GM19043 (cell line): ENCODE measurements at regions not wholly inside any gene's neighbourhood (a gene's known extent, or its start where the extent isn't known, plus 50 kb on each side); places are given as distances from the start of the nearest gene placed in this dataset.

ENCODE experiments used
- ATAC-seq: cut with Tn5 transposase; IDR thresholded peaks from one replicate; pipeline ENCODE4 v1.9.1; 2021; ENCODE audit warnings: low read depth; ENCODE audit not compliant: unreplicated experiment

DNA sequence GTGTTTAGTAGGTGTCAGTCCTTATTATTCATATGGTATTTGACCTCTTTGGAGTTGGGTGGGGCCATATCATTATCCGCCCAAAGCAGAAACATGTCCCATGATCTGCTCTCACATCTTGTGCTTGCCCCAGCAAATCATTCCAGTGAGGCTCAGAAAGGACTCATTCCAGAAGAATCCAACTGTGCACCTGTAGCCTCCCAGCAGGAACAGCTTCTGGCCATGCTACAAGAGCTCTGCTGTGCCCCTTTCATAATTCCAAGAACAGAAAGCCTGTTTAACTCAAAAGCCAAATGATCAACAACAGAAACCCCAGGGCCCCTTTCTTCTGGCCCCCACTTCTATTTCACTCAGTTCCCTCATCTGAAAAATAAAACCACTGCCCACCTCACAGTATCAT lies 673.1 kb downstream of the DIAPH3 start:
- ATAC-seq: no peak

DNA sequence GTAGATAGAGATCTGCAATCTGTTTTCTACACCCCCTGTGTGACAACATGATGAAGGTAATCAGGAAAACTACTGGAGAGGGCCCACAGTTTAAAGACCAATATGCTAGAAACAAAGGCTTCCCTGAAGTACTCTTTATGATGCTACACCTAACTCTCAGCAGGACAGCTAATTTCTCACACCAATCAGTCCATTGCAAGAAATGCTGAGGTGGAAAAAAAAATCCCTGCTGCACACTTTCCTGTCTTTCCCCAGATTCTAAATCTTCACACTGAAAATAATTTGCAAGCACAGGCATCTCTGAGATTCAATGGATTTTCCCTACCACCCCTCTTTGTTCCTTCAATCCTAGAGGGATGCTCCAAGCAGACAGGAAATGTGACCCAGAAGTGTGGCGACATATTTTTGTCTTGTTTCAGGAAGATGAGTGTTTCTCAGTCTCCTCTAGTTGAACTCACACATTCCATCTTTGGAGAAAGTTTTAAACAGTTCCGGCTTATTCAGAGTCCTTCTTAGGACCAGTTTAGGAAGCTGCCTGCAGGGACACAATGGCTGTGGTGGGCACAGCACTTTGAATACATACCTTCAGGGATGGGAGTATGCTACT lies 671.6 kb downstream of the DIAPH3 start:
- no peak for ATAC-seq

DNA sequence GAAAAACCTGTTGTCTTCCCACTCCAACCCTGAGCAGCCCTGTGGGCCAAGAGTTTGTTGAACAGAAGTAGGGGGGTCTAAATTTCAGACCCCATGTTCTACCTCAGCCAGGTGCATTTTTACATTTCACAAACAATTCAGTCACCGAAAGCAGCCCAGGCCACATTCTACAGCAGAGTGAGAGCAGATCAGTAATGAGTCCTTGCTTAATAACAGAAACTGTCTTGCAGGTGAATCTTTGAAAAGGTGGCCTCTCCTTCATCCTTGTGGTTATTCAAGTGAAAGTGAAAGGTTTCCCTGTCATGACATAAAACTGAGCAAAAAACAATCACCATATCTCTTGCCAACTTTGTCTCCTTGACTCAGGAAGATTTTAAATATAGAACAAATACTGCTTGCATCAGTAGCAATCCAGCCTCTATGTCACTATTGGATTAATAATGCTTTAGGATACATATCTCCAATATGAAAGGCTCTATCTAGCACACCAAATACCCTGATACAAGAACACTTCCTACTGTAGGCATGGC lies 670.2 kb downstream of the DIAPH3 start:
- ATAC-seq: no peak

DNA sequence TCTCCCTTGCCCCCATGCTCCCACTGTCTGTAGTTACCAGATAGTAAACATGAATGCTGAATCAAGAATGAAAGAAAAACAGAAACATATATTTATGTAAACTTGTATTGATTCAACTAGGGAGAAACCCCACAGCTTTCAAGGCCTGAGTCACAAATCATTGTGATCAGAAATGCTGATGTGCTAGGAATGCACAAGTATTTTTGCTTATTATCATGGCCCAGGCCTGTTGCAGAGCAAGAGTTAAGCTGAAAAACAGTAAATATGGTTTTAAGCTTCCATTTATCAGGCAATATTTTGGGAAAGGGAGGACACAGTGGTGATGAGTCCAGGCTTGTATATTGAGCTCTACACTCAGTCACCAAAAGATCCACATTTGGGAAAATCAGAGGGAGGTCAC lies 669.6 kb downstream of the DIAPH3 start:
- no peak for ATAC-seq

DNA sequence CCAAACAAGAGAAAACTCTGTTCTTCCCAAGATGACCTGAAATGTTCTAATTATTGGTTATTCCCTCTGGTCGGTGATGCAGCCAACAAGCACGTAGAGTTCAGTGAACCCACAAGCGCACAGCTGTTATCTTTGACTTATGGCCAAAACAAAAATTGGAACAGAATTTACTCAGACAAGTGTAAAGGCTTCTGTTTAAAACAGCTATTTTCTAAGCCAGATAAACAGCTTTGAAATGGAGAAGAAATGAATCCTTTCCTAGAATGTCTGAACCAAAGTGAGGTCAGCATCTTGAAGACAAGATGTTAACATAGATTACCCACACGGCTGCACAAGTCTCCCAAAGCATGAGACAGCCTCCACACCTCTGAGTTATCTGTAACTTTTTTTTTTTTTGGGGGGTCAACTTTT lies 669.2 kb downstream of the DIAPH3 start:
- no peak for ATAC-seq

DNA sequence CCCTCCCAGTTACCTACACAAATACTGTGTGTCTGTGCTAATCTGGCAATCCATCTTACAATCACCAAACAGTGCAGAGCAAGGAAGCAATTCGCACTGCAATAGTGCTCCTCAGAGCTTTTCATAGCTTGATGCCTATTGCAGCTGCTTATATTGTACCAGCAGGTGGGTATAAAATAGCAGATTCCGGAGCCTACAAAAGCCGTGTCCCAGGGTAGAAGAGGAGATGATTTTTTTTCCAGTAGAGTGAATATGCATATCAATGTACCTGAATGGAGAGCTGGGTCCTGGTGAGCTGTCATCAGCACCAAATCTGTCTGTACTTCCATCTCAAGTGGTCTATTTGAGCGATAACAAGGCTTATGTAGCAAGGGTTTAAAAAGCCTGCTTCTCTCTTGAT lies 668.4 kb downstream of the DIAPH3 start:
- ATAC-seq: no peak

DNA sequence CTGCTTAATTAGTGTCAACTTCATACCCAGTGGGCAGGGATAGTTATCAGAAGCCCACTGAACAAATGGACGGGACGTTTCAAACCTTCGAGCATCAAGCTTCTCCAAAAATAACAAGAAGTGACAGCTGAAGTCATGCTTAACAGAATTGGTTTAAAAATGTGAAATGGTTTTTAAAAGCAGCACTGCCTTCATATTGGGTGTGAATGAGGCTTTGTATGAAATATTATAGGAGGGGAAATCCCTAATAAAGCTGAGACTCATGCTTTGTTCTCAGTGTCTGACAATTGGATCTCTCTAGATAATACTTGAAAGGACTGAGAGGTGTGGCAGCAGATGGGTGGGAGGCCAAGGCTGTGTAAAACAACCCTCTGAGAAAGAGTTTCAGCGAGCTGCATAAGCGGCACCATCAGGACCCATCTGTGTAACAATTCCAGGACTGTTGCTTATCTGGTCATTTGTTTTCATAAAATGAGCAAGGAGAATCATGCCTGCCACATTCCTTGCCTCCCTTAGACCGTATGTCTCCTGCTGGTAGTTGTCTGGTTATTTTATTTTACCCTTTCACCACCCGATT lies 667.7 kb downstream of the DIAPH3 start:
- no peak for ATAC-seq

DNA sequence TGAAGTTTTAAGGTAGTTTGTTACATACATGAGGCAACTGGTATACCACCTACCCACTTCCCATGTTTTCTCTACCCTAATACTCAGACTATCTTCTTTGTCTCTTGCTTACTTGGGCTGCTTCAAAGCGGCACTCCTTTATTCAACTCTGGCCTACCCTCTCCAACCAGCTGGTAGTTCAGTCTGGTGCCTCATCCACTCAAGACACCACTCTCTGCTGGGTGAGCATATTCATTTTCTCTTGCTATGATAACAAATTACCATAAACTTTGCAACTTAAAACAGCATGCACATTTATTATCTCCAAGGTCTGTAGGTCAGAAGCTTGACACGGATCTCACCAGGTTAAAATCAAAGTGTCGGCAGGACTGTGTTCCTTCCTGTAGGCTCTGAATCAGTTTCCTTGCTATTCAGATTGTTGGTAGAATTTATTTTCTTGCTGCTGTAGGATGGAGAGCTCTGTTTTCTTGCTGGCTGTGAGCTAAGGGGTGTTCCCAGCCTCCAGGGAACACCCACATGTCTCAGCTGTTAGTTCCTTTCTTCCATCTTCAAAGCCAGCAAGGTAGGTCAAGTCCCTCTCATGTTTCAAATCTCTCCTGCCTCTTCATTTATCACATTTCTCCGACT lies 666.0 kb downstream of the DIAPH3 start:
- no peak for ATAC-seq

DNA sequence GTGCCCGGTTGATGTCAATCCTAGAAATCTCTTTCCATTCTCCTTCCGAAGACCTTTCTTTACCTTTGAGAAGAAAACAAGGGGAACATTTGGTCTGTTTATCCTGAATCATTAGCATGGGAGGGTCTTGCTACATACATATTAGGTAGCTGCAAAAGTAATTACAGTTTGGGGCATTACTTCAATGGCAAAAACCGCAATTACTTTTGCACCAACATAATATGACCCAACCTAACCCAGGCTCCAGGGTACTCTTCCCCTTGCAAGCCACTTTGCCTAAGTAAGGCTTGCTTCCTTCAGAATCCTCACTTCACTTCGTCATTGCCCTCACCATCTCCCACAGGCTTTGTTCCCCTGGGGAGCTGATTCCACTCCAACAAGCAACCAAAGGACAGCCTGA lies 662.7 kb downstream of the DIAPH3 start:
- no peak for ATAC-seq

DNA sequence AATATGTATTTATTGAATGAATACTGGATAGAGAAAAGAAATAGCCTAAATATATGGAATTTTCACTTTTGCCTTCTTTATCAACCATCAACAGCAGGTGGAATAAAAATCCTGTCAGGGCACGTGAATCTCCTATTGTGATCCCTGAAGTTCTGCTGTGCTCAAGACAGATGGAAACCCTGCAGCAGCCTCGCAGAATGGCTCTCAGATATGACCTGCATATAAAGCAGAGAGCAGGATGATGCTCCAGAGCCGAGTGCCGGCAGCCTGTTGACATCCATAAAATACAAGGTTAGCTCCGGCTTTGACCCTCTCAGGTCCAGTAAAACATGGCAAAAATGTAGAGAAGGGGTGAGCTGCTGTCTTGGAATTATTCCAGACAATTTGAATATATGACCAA lies 659.3 kb downstream of the DIAPH3 start:
- no peak for ATAC-seq

DNA sequence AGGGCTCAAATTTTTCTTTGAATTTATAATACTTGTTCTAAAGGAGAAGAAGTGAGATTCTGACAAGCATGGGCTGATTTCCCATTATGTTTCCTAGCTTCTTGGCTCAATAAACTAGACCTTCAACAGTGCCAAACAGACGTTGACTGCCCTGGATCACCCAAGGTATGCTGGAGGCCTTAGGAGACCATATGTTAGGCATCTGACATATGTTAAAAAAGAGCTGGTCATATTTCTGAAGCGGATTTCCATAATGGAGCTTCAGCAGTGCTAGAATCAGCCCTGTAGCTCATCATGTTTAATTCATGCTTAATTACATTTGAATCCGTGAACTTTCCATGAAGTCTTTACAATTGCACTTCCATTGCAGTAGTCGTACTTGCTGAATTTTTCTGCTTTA lies 653.3 kb downstream of the DIAPH3 start:
- no peak for ATAC-seq

DNA sequence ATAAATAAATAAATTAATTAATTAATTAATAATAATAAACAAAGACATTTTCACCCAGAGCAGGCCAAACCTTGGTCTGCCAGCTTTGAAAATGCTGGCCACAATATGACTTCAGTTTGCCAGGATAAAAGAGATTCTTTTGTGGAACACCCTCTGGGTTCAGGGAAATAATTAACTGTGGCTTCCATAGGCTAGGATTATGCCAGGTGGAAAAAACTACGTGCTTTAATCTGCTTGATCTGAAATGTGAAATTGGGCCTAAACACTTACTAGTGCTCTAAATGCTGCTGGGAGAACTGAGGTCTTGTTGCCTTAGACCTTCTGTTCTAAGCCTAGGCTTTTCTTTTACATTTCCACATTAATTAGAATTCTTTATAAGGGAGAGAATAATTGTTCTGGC lies 650.0 kb downstream of the DIAPH3 start:
- ATAC-seq: no peak

DNA sequence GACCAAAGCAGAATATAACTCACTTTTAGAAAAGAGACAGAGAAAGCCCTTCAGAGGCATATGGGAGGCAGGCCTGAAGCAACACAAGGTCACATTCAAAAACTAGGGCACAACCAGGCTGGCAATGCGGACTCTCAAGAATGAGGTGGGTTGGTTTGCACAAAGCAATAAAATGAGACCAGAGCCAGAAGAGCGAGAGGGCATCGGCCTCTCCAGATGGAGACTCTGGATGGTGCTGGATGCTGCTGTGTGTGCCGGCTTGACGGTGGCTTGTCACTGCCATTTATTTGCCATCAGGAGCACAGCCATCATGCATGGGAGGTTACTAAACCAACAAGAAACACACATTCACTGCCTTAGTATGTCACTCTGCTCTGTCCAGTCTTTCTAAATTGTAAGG lies 649.4 kb downstream of the DIAPH3 start:
- no peak for ATAC-seq

DNA sequence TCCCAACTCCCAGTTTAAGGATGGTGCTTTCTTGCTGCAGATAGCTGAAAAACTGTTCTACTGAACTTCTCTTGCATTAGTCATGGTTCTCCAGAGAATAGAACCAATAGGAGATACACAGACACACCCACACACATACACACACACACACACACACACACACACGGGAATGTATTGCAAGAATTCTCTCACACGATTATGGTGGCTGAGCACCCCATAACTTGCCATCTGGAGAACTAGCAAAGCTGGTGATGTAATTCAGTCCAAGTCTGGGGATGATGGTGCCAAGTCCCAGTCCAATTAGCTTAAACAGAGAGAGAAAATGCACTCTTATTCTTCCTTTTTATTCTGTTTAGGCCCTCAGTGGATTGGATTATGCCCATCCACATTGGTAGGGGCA lies 643.9 kb downstream of the DIAPH3 start:
- ATAC-seq: no peak

DNA sequence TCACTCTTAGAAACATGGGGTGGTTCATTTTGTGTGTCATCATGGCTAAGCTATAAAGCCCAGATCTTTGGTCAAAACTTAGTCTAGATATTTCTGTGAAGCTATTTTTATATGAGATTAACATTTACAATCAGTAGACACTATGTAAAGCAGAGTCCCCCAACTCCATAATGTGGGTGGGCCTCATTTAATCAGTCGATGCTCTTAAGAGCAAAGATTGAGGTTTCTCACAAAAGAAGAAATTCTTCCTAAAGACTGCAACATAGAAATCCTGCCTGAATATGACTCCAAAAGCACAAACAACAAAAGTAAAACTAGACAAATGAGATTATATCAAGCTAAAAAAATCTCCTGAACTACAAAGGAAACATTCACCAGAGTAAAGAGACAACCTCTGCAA lies 642.2 kb downstream of the DIAPH3 start:
- no peak for ATAC-seq

DNA sequence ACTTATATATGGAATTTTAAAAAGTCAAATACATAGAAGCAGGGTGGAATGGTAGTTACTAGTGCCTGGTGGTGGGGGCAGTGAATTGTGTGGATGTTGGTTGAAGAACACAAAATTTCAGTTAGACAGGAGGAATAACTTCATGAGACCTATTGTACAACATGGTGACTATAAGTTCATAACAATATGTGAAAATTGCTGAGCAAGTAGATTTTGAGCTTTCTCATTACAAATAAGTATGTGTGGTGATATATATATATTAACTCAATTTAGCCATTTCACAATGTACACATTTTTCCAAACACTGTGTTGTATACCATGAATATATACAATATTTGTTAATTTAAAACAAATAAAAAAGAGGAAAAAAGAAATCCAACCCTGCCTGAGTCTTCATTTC lies 641.1 kb downstream of the DIAPH3 start:
- ATAC-seq: no peak

DNA sequence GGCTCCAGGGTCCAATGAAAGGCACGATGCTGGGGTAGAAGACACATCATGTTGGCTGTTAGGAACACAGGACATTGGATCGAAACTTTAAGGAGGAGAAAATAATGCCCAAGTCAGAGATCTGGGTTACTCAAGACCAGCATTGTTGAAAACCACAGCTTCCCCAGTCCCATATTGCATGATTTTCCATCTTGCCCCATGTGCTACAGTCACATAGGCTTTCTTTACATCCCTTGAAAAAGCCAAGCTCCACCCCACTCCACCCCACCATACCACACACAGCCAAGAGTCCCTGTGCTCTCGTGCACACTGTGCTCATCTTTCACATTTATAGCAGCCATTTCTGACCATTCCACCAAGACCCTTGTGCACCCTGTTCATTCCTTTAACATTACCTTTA lies 636.2 kb downstream of the DIAPH3 start:
- no peak for ATAC-seq

DNA sequence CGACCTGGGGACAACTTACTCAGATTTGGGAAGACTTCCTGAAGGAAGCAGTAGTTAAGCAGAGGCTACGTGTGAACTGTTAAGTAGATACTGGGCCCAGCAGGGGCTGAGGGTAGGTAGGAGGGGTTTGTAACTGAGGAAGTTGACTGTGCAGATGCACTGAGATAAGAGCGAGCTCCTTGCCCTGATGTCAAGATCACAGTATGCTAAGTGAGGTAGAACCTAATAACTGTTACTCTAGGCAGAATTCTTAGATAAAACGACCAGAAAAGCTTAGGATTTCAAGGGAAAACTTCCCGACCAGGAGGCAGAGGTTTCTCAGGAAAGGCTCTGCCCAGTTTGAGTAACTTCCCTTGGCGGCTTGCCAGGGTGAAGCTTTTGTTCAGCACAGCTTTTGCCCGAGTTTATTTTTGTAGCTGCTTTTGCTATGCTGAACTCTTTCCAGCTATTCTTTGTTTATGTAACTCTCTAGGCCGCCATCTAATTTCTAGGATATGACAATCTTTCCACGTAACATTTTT lies 632.1 kb downstream of the DIAPH3 start:
- no peak for ATAC-seq

DNA sequence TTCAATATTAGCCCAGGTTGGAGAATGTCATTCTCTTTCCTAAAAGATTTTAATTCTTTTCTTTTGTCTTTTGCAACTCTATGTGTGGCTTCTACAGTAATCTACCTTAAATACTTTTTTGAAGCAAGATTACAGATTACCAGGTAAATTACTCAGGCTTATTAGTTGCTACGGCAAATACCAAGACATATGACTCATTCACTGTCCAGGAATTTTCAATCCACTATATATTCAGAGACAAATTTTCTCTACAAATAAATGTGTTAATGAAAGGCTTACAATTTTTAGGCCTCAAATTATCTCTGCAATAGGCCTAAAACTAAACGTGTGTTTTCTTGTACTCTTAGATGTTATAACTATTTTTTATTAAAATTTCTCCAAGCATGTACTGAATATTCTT lies 631.3 kb downstream of the DIAPH3 start:
- no peak for ATAC-seq

DNA sequence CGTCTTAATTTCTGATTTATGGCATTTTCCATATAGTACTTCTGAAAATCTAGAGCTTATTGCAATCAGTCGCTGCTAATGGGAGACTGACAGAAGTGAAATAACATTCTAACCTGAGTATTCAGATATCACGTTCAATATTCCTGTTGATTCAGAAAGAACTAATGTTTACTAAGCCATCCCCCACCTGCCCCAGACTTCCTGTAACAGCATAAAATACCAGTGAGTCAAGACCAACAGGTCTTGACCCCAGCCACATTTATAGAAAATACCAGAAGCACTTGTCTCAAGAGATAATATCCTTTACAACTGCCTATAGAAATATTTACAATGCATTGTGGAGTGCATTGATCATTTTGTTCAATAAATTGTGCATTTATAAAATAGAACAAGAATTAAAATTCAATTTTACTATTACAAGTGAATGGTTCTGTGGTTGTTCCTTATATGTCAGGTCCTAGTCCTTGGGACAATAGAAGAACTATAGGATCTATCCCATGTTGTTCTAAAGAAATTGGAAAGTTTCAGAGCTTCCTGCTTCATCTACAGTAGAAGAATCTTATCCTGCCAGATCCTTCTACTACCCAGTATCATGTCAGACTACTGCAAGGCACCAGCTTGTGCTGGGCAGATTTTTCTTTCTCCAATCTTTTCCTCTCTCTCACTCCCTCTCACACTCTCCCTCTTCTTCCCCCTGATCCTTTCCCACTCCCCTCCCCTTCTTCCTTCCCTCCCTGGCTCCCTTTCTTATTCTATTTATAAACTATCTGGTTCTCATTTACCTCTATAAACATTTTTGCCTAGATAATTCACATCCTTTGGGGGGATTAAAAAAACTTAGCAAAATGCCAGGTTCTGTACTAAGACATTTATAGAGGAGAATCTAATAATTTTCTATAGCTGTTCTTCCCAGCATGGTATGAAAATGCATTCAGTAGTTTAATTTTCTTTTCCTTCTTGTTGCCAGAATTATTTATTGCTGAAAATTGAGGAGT lies 629.9 kb downstream of the DIAPH3 start:
- no peak for ATAC-seq

DNA sequence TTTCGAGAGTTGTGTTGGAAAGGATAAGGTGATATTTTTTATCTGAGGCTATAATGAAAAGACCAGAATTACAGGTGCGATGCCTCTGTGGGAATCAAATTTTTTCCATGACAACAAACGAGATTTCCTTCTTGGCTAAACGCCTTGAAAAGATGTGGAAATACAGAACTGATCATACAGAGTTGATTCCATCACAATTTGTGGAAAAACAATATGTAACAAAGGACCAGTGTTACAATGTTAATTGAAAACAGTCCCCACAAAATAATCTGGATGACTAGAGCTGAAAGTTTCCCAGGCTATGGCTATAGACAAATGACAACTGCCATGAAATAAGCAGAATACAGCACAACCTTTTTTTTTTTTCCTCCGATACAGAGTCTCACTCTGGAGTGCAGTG lies 628.9 kb downstream of the DIAPH3 start:
- ATAC-seq: no peak
